ENCODE measurements at regions not wholly inside any gene's neighbourhood (a gene's known extent, or its start where the extent isn't known, plus 50 kb on each side); places are given as distances from the start of the nearest gene placed in this dataset.

- Mint-ChIP-seq H3K4me3 (no peak overlapping the region), H3K9me3 (peaks cover 15% of the 10 kb centered on the region), H3K27ac (no peak overlapping the region), H3K4me1 (ENCODE audit: low read depth) (no peaks in the 10 kb centered on the region), H3K27me3 (ENCODE audit: insufficient read depth) (no peaks in the 10 kb centered on the region), H3K36me3 (ENCODE audit: low read depth) (no peaks in the 10 kb centered on the region)
- intact Hi-C loops (cut with micrococcal nuclease), result no loop called here
- DNase-seq (ENCODE audit: low spot score), result no peak
Measured at GRCh38 chr5:23648656-23649055, 141.2 kb downstream of the PRDM9 start.

GRCh38 chr5:23649594-23649993, 142.2 kb downstream of the PRDM9 start:
- Mint-ChIP-seq H3K27ac (no peak overlapping the region), H3K9me3 (peaks cover 8% of the 10 kb centered on the region), H3K27me3 (ENCODE audit: insufficient read depth) (no peaks in the 10 kb centered on the region), H3K4me1 (ENCODE audit: low read depth) (no peaks in the 10 kb centered on the region), H3K4me3 (no peak overlapping the region), H3K36me3 (ENCODE audit: low read depth) (no peaks in the 10 kb centered on the region)
- intact Hi-C loops (cut with micrococcal nuclease), result no loop called here
- DNase-seq (ENCODE audit: low spot score), result no peak

GRCh38 chr5:23655674-23656073, 148.3 kb downstream of the PRDM9 start:
- H3K4me1 Mint-ChIP-seq (ENCODE audit: low read depth), result no peaks in the 10 kb centered on the region
- peaks cover 14% of the 10 kb centered on the region for H3K9me3 Mint-ChIP-seq
- no peak overlapping the region for H3K4me3 Mint-ChIP-seq
- no peaks in the 10 kb centered on the region for H3K27me3 Mint-ChIP-seq (ENCODE audit: insufficient read depth)
- no peak overlapping the region for H3K27ac Mint-ChIP-seq
- H3K36me3 Mint-ChIP-seq (ENCODE audit: low read depth), result no peaks in the 10 kb centered on the region
- intact Hi-C loops (cut with micrococcal nuclease), result no loop called here
- no peak for DNase-seq (ENCODE audit: low spot score)

DNA sequence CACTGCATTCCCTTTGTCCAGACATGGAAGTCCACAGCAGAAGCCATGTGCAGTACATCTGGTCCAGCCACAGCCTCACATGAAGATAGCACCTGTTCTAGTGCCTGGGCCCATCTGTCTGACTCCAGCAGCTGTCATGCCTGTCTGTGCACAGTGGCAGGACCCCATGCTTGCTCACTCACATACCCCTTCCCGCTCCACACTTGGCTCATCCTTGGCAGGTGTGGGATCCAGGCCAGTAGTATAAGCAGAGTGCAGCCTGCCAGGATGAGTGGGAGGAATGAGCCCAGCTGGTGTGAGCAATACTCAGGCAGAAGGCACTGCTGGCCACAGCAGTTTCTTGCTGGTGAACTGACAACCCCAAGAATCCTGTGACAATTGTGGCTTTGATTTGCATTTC, 168.0 kb downstream of the PRDM9 start:
- no peaks in the 10 kb centered on the region for H3K36me3 Mint-ChIP-seq (ENCODE audit: low read depth)
- H3K27ac Mint-ChIP-seq, result no peak overlapping the region
- H3K4me1 Mint-ChIP-seq (ENCODE audit: low read depth), result no peaks in the 10 kb centered on the region
- peaks cover 38% of the 10 kb centered on the region for H3K9me3 Mint-ChIP-seq
- DNase-seq (ENCODE audit: low spot score), result no peak
- no peaks in the 10 kb centered on the region for H3K27me3 Mint-ChIP-seq (ENCODE audit: insufficient read depth)
- intact Hi-C loops (cut with micrococcal nuclease), result no loop called here
- H3K4me3 Mint-ChIP-seq, result no peak overlapping the region

DNA sequence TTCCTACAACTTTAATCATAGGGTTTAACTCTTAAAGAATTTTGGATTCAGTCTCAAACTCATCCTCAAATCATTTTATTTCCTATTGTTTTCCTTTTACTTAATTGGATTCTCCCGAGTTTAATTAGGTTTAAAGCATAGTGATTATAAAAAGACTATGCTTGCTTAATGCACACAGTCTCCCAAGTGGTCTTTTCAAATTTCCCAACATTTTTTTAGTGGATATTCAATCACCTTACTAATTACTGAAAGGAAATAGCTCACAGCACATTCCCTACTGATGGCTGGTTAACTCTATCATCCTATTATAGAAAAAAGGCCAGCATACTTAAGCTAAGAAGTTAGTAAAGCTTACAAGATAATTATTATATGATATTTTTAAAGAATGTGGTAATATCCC, 170.6 kb downstream of the PRDM9 start:
- H3K36me3 Mint-ChIP-seq (ENCODE audit: low read depth), result no peaks in the 10 kb centered on the region

GRCh38 chr5:23684103-23684502, 176.7 kb downstream of the PRDM9 start:
- Mint-ChIP-seq H3K27me3 (ENCODE audit: insufficient read depth) (no peaks in the 10 kb centered on the region), H3K4me3 (no peak overlapping the region), H3K27ac (no peak overlapping the region), H3K9me3 (peaks cover 31% of the 10 kb centered on the region), H3K4me1 (ENCODE audit: low read depth) (no peaks in the 10 kb centered on the region), H3K36me3 (ENCODE audit: low read depth) (no peaks in the 10 kb centered on the region)
- no peak for DNase-seq (ENCODE audit: low spot score)
- intact Hi-C loops (cut with micrococcal nuclease), result no loop called here

More for the DNA sequence above, 170.6 kb downstream of the PRDM9 start:
- H3K9me3 Mint-ChIP-seq, result peaks cover 34% of the 10 kb centered on the region
- no peak overlapping the region for H3K4me3 Mint-ChIP-seq
- DNase-seq (ENCODE audit: low spot score), result no peak
- no peaks in the 10 kb centered on the region for H3K4me1 Mint-ChIP-seq (ENCODE audit: low read depth)
- no peak overlapping the region for H3K27ac Mint-ChIP-seq
- intact Hi-C loops (cut with micrococcal nuclease), result no loop called here
- H3K27me3 Mint-ChIP-seq (ENCODE audit: insufficient read depth), result no peaks in the 10 kb centered on the region

DNA sequence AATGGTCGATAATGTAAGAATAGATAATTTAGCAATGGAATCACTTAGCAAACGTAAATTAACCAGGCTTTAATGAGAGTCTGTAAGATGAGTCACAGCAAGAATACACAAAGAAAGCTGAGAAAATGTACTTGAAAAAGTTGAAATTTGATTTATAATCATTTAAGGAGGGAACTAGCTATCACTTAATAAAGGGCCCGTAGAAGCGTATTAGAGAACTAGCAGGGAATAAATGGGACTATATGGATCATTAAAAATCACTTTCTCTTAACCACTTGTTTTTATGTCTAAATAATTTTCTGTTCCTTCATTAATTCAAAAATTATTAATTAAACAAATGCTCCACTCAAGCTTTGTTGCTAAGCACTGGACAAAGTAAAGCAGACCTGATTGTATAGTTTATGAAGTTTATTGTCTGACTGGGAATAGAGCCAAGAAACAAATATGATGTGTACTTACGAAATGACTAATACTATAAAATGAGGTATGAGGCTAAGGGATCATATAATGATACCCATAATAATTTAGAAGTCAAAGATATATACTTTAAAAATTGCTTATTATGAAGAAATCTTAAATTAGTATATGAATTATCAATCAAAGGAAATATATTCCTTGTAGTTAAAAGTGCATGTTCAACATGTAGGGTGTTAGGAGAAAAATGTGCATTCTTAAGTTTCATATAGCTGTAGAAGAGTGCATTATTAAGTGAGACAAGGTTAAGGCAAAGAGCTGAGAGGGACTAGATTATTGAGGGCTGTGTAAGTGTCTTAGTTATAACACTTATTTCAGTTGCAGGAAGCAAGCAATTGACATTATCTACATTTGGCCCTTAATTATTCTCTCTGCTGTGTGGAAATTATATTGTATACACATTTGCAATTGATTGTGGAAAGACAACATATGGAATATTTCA, 196.8 kb downstream of the PRDM9 start:
- H3K36me3 Mint-ChIP-seq (ENCODE audit: low read depth), result no peaks in the 10 kb centered on the region
- H3K27me3 Mint-ChIP-seq (ENCODE audit: insufficient read depth), result no peaks in the 10 kb centered on the region
- H3K4me1 Mint-ChIP-seq (ENCODE audit: low read depth), result no peaks in the 10 kb centered on the region
- intact Hi-C loops (cut with micrococcal nuclease), result no loop called here
- H3K9me3 Mint-ChIP-seq, result peaks cover 19% of the 10 kb centered on the region
- DNase-seq (ENCODE audit: low spot score), result no peak
- no peak overlapping the region for H3K4me3 Mint-ChIP-seq
- H3K27ac Mint-ChIP-seq, result no peak overlapping the region

GRCh38 chr5:23717486-23717885, 210.1 kb downstream of the PRDM9 start:
- intact Hi-C loops (cut with micrococcal nuclease), result no loop called here
- H3K36me3 Mint-ChIP-seq (ENCODE audit: low read depth), result no peaks in the 10 kb centered on the region
- H3K4me3 Mint-ChIP-seq, result no peak overlapping the region
- H3K27ac Mint-ChIP-seq, result no peak overlapping the region
- peaks cover 28% of the 10 kb centered on the region for H3K9me3 Mint-ChIP-seq
- DNase-seq (ENCODE audit: low spot score), result no peak
- no peaks in the 10 kb centered on the region for H3K4me1 Mint-ChIP-seq (ENCODE audit: low read depth)
- H3K27me3 Mint-ChIP-seq (ENCODE audit: insufficient read depth), result no peaks in the 10 kb centered on the region

- DNase-seq (ENCODE audit: low spot score), result no peak
- Mint-ChIP-seq H3K27me3 (ENCODE audit: insufficient read depth) (no peaks in the 10 kb centered on the region), H3K36me3 (ENCODE audit: low read depth) (no peaks in the 10 kb centered on the region), H3K9me3 (peaks cover 27% of the 10 kb centered on the region), H3K27ac (no peak overlapping the region), H3K4me3 (no peak overlapping the region), H3K4me1 (ENCODE audit: low read depth) (no peaks in the 10 kb centered on the region)
- intact Hi-C loops (cut with micrococcal nuclease), result no loop called here
Measured at GRCh38 chr5:23718564-23718963, 211.2 kb downstream of the PRDM9 start.

DNA sequence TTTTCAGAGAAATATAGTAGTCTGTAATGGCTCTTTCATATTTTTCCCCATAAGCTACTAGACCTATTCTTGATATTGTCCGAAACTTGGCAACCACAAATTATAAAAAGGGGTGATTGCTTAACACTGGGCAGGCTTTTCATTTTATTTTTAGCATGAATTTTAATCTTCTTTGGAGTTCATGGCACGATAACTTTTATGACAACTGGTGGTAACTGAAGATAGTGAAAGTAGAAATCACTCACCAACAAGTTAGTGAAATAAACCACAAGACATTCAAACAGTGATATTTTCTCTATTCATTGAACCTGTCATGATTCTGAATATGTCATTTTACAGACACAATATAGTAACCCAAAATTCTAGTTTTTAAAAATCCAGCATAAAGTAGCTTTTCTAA, 213.9 kb downstream of the PRDM9 start:
- Mint-ChIP-seq H3K4me3 (no peak overlapping the region), H3K36me3 (ENCODE audit: low read depth) (no peaks in the 10 kb centered on the region), H3K9me3 (peaks cover 10% of the 10 kb centered on the region), H3K27ac (no peak overlapping the region), H3K27me3 (ENCODE audit: insufficient read depth) (no peaks in the 10 kb centered on the region), H3K4me1 (ENCODE audit: low read depth) (no peaks in the 10 kb centered on the region)
- intact Hi-C loops (cut with micrococcal nuclease), result no loop called here
- no peak for DNase-seq (ENCODE audit: low spot score)

GRCh38 chr5:23727271-23727670, 219.9 kb downstream of the PRDM9 start:
- Mint-ChIP-seq H3K4me3 (no peak overlapping the region), H3K27ac (no peak overlapping the region), H3K9me3 (peaks cover 21% of the 10 kb centered on the region), H3K36me3 (ENCODE audit: low read depth) (no peaks in the 10 kb centered on the region), H3K4me1 (ENCODE audit: low read depth) (no peaks in the 10 kb centered on the region), H3K27me3 (ENCODE audit: insufficient read depth) (no peaks in the 10 kb centered on the region)
- intact Hi-C loops (cut with micrococcal nuclease), result no loop called here
- no peak for DNase-seq (ENCODE audit: low spot score)

GRCh38 chr5:23730023-23730422, 222.6 kb downstream of the PRDM9 start:
- intact Hi-C loops (cut with micrococcal nuclease), result no loop called here
- Mint-ChIP-seq H3K27ac (no peak overlapping the region), H3K4me3 (no peak overlapping the region)

DNA sequence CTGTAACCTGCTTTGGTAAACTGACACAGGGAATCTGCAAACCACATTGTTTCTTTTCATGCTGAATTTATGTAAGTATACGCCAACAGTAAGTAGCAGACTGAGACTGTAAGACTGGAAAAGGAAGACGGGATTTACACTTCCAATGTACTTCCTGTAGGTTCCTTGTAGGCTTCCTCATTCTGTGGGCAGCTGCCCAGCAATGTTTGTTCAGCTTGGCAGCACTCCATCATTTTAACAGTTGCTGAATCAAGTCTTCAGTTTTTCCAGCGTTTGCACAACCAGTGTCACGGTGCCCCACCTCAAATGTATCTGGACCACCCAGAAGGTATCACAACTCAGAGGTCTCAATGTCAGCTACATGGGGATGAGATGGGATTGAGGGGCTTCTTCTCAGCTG, 232.6 kb downstream of the PRDM9 start:
- no peaks in the 10 kb centered on the region for H3K27me3 Mint-ChIP-seq (ENCODE audit: insufficient read depth)
- DNase-seq (ENCODE audit: low spot score), result no peak
- intact Hi-C loops (cut with micrococcal nuclease), result no loop called here
- H3K36me3 Mint-ChIP-seq (ENCODE audit: low read depth), result no peaks in the 10 kb centered on the region
- no peak overlapping the region for H3K4me3 Mint-ChIP-seq
- no peaks in the 10 kb centered on the region for H3K4me1 Mint-ChIP-seq (ENCODE audit: low read depth)
- H3K27ac Mint-ChIP-seq, result no peak overlapping the region
- peaks cover 6% of the 10 kb centered on the region for H3K9me3 Mint-ChIP-seq

More at GRCh38 chr5:23730023-23730422, 222.6 kb downstream of the PRDM9 start:
- Mint-ChIP-seq H3K27me3 (ENCODE audit: insufficient read depth) (no peaks in the 10 kb centered on the region), H3K9me3 (peaks cover 20% of the 10 kb centered on the region), H3K36me3 (ENCODE audit: low read depth) (no peaks in the 10 kb centered on the region), H3K4me1 (ENCODE audit: low read depth) (no peaks in the 10 kb centered on the region)
- DNase-seq (ENCODE audit: low spot score), result no peak

- Mint-ChIP-seq H3K27ac (no peak overlapping the region), H3K27me3 (ENCODE audit: insufficient read depth) (no peaks in the 10 kb centered on the region), H3K4me1 (ENCODE audit: low read depth) (no peaks in the 10 kb centered on the region), H3K36me3 (ENCODE audit: low read depth) (no peaks in the 10 kb centered on the region), H3K9me3 (peaks cover 3% of the 10 kb centered on the region), H3K4me3 (no peak overlapping the region)
- intact Hi-C loops (cut with micrococcal nuclease), result no loop called here
- no peak for DNase-seq (ENCODE audit: low spot score)
Measured at GRCh38 chr5:23742701-23743100, 235.3 kb downstream of the PRDM9 start.
